H1 (cell line): ENCODE measurements at regions not wholly inside any gene's neighbourhood (a gene's known extent, or its start where the extent isn't known, plus 50 kb on each side); places are given as distances from the start of the nearest gene placed in this dataset.

Experiments used
- JUN ChIP-seq: IDR thresholded peaks from 2 replicates; pipeline ENCODE4 v1.6.1; 2011; ENCODE audit warnings: low read depth, mild to moderate bottlenecking, improper control_type of control experiment, low read length
- POLR2AphosphoS5 ChIP-seq: IDR thresholded peaks from 2 replicates; pipeline ENCODE4 v1.6.1; 2011; ENCODE audit warnings: low read depth, low read length
- TCF12 ChIP-seq: IDR thresholded peaks from 2 replicates; pipeline ENCODE4 v1.6.1; 2011; ENCODE audit warnings: low read depth, mild to moderate bottlenecking, low read length
- TEAD4 ChIP-seq: IDR thresholded peaks from 2 replicates; pipeline ENCODE4 v1.6.1; 2012; ENCODE audit warnings: low read depth, low read length, inconsistent platforms, mixed read lengths
- TF ChIP-seq, protein P1 (sequence below): fragments of 300-600 bp; sonication (generic); IDR thresholded peaks from 2 replicates; pipeline ENCODE4 v1.7.1; 2012; ENCODE audit warnings: low read length, moderate library complexity, mild to moderate bottlenecking, inconsistent platforms; ENCODE audit not compliant: insufficient replicate concordance

- TF ChIP-seq, protein P1, sequence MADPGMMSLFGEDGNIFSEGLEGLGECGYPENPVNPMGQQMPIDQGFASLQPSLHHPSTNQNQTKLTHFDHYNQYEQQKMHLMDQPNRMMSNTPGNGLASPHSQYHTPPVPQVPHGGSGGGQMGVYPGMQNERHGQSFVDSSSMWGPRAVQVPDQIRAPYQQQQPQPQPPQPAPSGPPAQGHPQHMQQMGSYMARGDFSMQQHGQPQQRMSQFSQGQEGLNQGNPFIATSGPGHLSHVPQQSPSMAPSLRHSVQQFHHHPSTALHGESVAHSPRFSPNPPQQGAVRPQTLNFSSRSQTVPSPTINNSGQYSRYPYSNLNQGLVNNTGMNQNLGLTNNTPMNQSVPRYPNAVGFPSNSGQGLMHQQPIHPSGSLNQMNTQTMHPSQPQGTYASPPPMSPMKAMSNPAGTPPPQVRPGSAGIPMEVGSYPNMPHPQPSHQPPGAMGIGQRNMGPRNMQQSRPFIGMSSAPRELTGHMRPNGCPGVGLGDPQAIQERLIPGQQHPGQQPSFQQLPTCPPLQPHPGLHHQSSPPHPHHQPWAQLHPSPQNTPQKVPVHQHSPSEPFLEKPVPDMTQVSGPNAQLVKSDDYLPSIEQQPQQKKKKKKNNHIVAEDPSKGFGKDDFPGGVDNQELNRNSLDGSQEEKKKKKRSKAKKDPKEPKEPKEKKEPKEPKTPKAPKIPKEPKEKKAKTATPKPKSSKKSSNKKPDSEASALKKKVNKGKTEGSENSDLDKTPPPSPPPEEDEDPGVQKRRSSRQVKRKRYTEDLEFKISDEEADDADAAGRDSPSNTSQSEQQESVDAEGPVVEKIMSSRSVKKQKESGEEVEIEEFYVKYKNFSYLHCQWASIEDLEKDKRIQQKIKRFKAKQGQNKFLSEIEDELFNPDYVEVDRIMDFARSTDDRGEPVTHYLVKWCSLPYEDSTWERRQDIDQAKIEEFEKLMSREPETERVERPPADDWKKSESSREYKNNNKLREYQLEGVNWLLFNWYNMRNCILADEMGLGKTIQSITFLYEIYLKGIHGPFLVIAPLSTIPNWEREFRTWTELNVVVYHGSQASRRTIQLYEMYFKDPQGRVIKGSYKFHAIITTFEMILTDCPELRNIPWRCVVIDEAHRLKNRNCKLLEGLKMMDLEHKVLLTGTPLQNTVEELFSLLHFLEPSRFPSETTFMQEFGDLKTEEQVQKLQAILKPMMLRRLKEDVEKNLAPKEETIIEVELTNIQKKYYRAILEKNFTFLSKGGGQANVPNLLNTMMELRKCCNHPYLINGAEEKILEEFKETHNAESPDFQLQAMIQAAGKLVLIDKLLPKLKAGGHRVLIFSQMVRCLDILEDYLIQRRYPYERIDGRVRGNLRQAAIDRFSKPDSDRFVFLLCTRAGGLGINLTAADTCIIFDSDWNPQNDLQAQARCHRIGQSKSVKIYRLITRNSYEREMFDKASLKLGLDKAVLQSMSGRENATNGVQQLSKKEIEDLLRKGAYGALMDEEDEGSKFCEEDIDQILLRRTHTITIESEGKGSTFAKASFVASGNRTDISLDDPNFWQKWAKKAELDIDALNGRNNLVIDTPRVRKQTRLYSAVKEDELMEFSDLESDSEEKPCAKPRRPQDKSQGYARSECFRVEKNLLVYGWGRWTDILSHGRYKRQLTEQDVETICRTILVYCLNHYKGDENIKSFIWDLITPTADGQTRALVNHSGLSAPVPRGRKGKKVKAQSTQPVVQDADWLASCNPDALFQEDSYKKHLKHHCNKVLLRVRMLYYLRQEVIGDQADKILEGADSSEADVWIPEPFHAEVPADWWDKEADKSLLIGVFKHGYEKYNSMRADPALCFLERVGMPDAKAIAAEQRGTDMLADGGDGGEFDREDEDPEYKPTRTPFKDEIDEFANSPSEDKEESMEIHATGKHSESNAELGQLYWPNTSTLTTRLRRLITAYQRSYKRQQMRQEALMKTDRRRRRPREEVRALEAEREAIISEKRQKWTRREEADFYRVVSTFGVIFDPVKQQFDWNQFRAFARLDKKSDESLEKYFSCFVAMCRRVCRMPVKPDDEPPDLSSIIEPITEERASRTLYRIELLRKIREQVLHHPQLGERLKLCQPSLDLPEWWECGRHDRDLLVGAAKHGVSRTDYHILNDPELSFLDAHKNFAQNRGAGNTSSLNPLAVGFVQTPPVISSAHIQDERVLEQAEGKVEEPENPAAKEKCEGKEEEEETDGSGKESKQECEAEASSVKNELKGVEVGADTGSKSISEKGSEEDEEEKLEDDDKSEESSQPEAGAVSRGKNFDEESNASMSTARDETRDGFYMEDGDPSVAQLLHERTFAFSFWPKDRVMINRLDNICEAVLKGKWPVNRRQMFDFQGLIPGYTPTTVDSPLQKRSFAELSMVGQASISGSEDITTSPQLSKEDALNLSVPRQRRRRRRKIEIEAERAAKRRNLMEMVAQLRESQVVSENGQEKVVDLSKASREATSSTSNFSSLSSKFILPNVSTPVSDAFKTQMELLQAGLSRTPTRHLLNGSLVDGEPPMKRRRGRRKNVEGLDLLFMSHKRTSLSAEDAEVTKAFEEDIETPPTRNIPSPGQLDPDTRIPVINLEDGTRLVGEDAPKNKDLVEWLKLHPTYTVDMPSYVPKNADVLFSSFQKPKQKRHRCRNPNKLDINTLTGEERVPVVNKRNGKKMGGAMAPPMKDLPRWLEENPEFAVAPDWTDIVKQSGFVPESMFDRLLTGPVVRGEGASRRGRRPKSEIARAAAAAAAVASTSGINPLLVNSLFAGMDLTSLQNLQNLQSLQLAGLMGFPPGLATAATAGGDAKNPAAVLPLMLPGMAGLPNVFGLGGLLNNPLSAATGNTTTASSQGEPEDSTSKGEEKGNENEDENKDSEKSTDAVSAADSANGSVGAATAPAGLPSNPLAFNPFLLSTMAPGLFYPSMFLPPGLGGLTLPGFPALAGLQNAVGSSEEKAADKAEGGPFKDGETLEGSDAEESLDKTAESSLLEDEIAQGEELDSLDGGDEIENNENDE, result no peak
- no peak for TF ChIP-seq TEAD4
- TF ChIP-seq TCF12, result no peak
- TF ChIP-seq JUN, result no peak
- no peak for TF ChIP-seq POLR2AphosphoS5
Observed at GRCh38 chr12:116429826-116430360, 129.3 kb upstream of the MAP1LC3B2 start (continued).
